BLaER1 treated with 17β-estradiol and CSF1 and Interleukin-3, amounts not matched to agents 10 nM and 100 nM (cell line): ENCODE measurements at regions not wholly inside any gene's neighbourhood (a gene's known extent, or its start where the extent isn't known, plus 50 kb on each side); places are given as distances from the start of the nearest gene placed in this dataset.

Experiments used
- H3K27ac ChIP-seq, 11 experiments: shearing (Covaris generic); formaldehyde crosslinking; 2 replicates each; pipeline ENCODE4 v1.8.1; 2022
- H3K27me3 ChIP-seq, 11 experiments: shearing (Covaris generic); formaldehyde crosslinking; 2 replicates each; pipeline ENCODE4 v1.8.1; 2022
- H3K36me3 ChIP-seq, 11 experiments: shearing (Covaris generic); formaldehyde crosslinking; 2 replicates each; pipeline ENCODE4 v1.8.1; 2022
- H3K4me1 ChIP-seq, 10 experiments: shearing (Covaris generic); formaldehyde crosslinking; 2 replicates each; pipeline ENCODE4 v1.8.1; 2022
- H3K4me2 ChIP-seq, 11 experiments: shearing (Covaris generic); formaldehyde crosslinking; 2 replicates each; pipeline ENCODE4 v1.8.1; 2022
- H3K4me3 ChIP-seq, 10 experiments: shearing (Covaris generic); formaldehyde crosslinking; 2 replicates each; pipeline ENCODE4 v1.8.1; 2022
- H3K9ac ChIP-seq, 11 experiments: shearing (Covaris generic); formaldehyde crosslinking; 2 replicates each; pipeline ENCODE4 v1.8.1; 2022
- H3K9me3 ChIP-seq, 11 experiments: shearing (Covaris generic); formaldehyde crosslinking; replicated peaks in 1 of 11; 2 replicates each; pipeline ENCODE4 v1.8.1; 2022
- H4K20me1 ChIP-seq, 11 experiments: shearing (Covaris generic); formaldehyde crosslinking; 2 replicates each; pipeline ENCODE4 v1.8.1; 2022
- Cebpa-rat ChIP-seq, 11 experiments: shearing (Covaris generic); IDR thresholded peaks; 2 replicates each; pipeline ENCODE4 v1.8.1; 2022

- Histone ChIP-seq H3K27me3 (no peaks in the 10 kb centered on the region), H3K9me3 (no peaks in the 10 kb centered on the region), H3K4me2 (no peak overlapping the region), H3K27ac (no peak overlapping the region), H3K4me3 (no peak overlapping the region), H4K20me1 (no peaks in the 10 kb centered on the region), H3K36me3 (no peaks in the 10 kb centered on the region; a peak in 1 of 22 replicates), H3K4me1 (no peaks in the 10 kb centered on the region), H3K9ac (no peak overlapping the region)
- TF ChIP-seq Cebpa-rat (IDR thresholded peaks at IDR 0.05), result no peak
Measured at GRCh38 chr2:143952536-143952935, 567.4 kb downstream of the ZEB2 start.

DNA sequence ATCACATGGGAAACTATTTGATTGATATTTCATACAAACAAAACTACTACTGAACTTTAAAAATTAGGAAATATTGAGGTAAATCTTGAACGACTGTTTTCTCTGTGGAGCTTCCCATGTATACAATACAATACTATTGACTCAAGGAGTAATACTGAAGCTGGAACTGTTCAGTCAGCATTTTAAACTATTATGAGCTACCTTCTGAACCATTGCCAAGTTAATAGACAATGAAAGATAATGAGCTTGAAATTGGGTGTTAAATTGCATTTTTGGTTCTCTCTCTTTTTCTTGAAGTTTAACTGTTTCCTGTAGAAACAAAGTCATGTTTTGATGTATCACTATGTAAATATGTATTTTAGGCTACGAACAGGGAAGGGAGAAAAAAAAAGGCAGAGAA lies 569.2 kb downstream of the ZEB2 start:
- H3K4me1 ChIP-seq, result no peaks in the 10 kb centered on the region
- TF ChIP-seq Cebpa-rat (IDR thresholded peaks at IDR 0.05), result no peak
- no peaks in the 10 kb centered on the region for H3K9me3 ChIP-seq
- no peak overlapping the region for H3K4me2 ChIP-seq
- H3K36me3 ChIP-seq, result peaks cover 0 to 13% (median 0%) of the 10 kb centered on the region in 11 experiments; a peak in 5 of 22 replicates
- no peaks in the 10 kb centered on the region for H3K27me3 ChIP-seq
- no peak overlapping the region for H3K27ac ChIP-seq
- H4K20me1 ChIP-seq, result no peaks in the 10 kb centered on the region
- H3K4me3 ChIP-seq, result no peak overlapping the region
- no peak overlapping the region for H3K9ac ChIP-seq

- TF ChIP-seq Cebpa-rat (IDR thresholded peaks at IDR 0.05), result no peak
- Histone ChIP-seq H3K27me3 (no peaks in the 10 kb centered on the region), H3K4me3 (no peak overlapping the region), H3K4me1 (no peaks in the 10 kb centered on the region), H3K4me2 (no peak overlapping the region), H4K20me1 (no peaks in the 10 kb centered on the region), H3K9ac (no peak overlapping the region), H3K27ac (no peak overlapping the region), H3K9me3 (no peaks in the 10 kb centered on the region), H3K36me3 (peaks cover 0 to 25% (median 0%) of the 10 kb centered on the region in 11 experiments; a peak in 5 of 22 replicates)
Measured at GRCh38 chr2:143949121-143949848, 570.6 kb downstream of the ZEB2 start.

DNA sequence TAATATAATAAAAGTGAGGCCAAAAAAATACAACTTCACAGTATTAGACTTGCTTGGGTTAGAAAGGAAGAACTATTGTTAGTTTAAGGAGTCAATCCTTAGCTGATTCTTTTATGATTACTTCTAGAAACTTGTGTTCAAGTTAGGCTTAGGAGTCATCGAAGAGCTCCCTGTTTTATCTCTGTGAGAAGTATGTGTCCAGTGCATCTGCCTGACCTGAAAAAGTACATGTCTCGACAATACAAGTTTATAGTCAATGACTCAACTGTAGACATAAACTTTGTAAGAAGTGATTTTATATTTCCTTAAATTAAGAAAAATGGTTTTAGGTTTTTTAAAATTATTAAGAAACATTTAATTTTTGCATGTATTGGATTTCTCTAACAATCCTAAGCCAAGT lies 571.2 kb downstream of the ZEB2 start:
- H3K4me2 ChIP-seq, result no peak overlapping the region
- H3K9ac ChIP-seq, result no peak overlapping the region
- TF ChIP-seq Cebpa-rat (IDR thresholded peaks at IDR 0.05), result no peak
- H3K9me3 ChIP-seq, result no peaks in the 10 kb centered on the region
- no peaks in the 10 kb centered on the region for H3K27me3 ChIP-seq
- peaks cover 0 to 25% (median 0%) of the 10 kb centered on the region in 11 experiments; a peak in 5 of 22 replicates for H3K36me3 ChIP-seq
- no peaks in the 10 kb centered on the region for H4K20me1 ChIP-seq
- H3K4me1 ChIP-seq, result no peaks in the 10 kb centered on the region
- no peak overlapping the region for H3K4me3 ChIP-seq
- no peak overlapping the region for H3K27ac ChIP-seq

DNA sequence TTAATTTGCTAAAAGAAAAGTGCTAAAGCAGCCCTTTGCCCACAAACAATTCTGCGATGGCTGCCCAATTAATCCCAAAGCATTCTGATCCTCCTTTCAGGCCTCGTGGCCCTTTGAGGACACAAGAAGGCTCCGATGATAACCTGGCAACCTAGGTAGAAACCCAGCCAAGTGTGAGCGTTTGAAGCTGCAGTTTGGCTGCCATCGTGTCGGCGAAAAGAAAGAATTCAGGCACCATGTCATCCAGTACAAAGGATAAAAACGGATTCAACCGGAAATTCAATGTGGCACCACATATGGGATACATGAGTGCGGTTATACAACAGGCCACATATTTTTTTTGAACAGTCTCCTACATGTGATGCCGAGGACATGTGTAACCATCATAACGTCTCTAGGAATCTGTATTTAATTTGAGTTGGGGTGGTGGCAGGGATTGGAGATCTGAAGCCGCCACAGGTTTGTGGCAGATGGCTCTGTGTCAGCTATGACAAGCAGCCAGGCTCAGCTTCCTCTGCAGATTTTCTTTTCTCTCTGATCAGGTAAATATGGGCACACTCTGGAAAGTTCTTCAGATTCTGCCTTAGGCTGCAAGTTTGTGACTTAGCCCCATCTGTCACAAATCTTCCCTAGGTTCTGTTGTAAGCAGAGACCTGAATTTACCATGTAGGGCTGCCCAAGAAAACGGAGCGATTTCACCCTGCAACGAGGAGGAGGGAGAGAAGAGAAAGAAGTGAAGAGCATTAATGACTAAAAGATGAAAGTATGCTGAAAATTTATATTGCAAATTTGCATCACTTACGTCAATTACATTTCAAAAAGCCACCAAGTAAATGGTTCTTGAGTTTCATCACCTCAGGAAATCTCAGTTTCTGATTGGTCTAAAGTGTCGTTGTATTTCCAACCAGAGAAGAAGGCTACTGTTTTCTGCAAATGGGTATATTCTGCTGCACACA lies 573.2 kb downstream of the ZEB2 start:
- no peaks in the 10 kb centered on the region for H3K9me3 ChIP-seq
- H3K9ac ChIP-seq, result no peak overlapping the region
- no peak overlapping the region for H3K27ac ChIP-seq
- no peaks in the 10 kb centered on the region for H4K20me1 ChIP-seq
- no peak for TF ChIP-seq Cebpa-rat (IDR thresholded peaks at IDR 0.05)
- no peaks in the 10 kb centered on the region for H3K4me1 ChIP-seq
- no peaks in the 10 kb centered on the region for H3K27me3 ChIP-seq
- H3K4me3 ChIP-seq, result no peak overlapping the region
- peaks cover 0 to 29% (median 0%) of the 10 kb centered on the region in 11 experiments; a peak in 5 of 22 replicates for H3K36me3 ChIP-seq
- H3K4me2 ChIP-seq, result no peak overlapping the region

DNA sequence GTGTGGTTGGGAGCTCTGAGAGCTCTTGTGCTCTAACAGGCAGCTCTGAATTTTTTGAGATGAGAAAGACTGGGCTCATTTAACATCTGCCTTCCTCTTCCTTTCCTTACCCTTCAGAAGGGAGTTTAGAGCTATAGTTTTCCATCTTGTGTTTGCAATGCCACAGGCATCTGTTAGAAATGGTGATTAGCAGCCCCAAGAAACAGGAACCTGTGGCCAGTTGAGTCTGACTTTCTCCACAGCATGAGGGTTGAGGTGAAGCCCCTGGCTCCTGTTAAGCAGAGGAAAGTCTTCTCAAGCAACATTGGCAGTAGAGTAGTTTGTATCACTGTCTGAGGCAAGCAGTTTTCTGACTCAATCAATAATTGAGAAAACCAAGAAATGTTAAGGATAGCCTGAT lies 577.4 kb downstream of the ZEB2 start:
- Histone ChIP-seq H4K20me1 (peaks cover 0 to 11% (median 2%) of the 10 kb centered on the region in 11 experiments; a peak in 10 of 22 replicates), H3K4me3 (no peak overlapping the region), H3K4me1 (peaks cover under 1 to 3% (median 2%) of the 10 kb centered on the region in 10 experiments; a peak in 15 of 20 replicates), H3K27me3 (peaks cover 23 to 35% (median 28%) of the 10 kb centered on the region in 11 experiments), H3K9ac (no peak overlapping the region), H3K9me3 (peaks cover 0 to 3% (median 0%) of the 10 kb centered on the region in 11 experiments; a peak in 3 of 22 replicates), H3K4me2 (no peak overlapping the region), H3K27ac (no peak overlapping the region), H3K36me3 (peaks cover 0 to 29% (median 0%) of the 10 kb centered on the region in 11 experiments; a peak in 5 of 22 replicates)
- TF ChIP-seq Cebpa-rat (IDR thresholded peaks at IDR 0.05), result no peak

- no peak overlapping the region for H3K27ac ChIP-seq
- no peak overlapping the region for H3K4me3 ChIP-seq
- H3K36me3 ChIP-seq, result peaks cover 0 to 15% (median 0%) of the 10 kb centered on the region in 11 experiments; a peak in 3 of 22 replicates
- H4K20me1 ChIP-seq, result peaks cover 0 to 19% (median 13%) of the 10 kb centered on the region in 11 experiments; a peak in 12 of 22 replicates
- peaks cover 0 to 14% (median 5%) of the 10 kb centered on the region in 11 experiments; a peak in 7 of 22 replicates for H3K9me3 ChIP-seq
- H3K9ac ChIP-seq, result no peak overlapping the region
- TF ChIP-seq Cebpa-rat (IDR thresholded peaks at IDR 0.05), result no peak
- no peak overlapping the region for H3K4me2 ChIP-seq
- peaks cover 41 to 53% (median 45%) of the 10 kb centered on the region in 11 experiments for H3K27me3 ChIP-seq
- peaks cover 10 to 13% (median 11%) of the 10 kb centered on the region in 10 experiments; a peak in 18 of 20 replicates for H3K4me1 ChIP-seq
Measured at GRCh38 chr2:143940720-143941119, 579.2 kb downstream of the ZEB2 start.

DNA sequence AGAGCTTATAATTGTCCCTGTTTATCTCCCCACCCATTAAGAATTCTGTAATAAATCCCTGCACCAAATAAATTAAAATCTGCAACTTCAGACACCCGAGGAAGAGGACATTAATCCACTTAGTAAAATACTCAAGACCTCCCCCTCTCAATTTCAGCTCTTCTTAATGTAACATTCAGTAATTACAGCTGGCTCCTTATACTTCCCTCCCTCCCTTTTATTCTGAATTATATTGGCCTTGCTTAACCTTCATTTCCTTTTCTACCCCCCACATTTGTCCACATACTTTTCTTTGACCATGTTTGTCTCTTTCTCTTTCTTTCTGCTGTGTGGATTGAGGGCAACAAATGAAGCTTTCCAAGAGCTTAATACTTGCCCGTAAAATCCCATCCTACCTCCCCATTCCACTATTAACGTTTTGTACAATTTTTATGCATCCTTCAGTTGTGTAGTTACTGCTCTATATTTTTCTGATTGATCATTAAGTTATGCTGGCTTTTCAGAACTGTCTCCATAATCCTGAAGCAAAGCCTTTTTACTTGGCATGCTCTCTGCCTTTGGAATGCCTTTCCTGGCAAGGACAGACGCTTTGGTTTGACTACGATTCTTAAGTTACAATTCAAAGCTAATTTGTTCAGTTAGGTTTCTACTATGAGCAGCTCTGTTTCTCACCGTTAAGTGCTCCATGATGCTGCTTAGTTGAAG lies 580.1 kb downstream of the ZEB2 start:
- Histone ChIP-seq H3K9ac (no peak overlapping the region), H3K4me1 (peaks cover 10 to 13% (median 11%) of the 10 kb centered on the region in 10 experiments; a peak in 18 of 20 replicates), H3K36me3 (peaks cover 0 to 6% (median 0%) of the 10 kb centered on the region in 11 experiments; a peak in 1 of 22 replicates), H3K27ac (no peak overlapping the region), H4K20me1 (peaks cover 0 to 19% (median 13%) of the 10 kb centered on the region in 11 experiments; a peak in 12 of 22 replicates), H3K27me3 (peaks cover 49 to 62% (median 55%) of the 10 kb centered on the region in 11 experiments), H3K4me2 (no peak overlapping the region), H3K9me3 (peaks cover 0 to 14% (median 5%) of the 10 kb centered on the region in 11 experiments; a peak in 7 of 22 replicates), H3K4me3 (no peak overlapping the region)
- no peak for TF ChIP-seq Cebpa-rat (IDR thresholded peaks at IDR 0.05)
